Keratinocyte (primary cell): ENCODE measurements at regions not wholly inside any gene's neighbourhood (a gene's known extent, or its start where the extent isn't known, plus 50 kb on each side); places are given as distances from the start of the nearest gene placed in this dataset.

Experiments
- DNase-seq: peaks from one replicate; pipeline ENCODE4 v3.0.0-alpha.2; 2011; ENCODE audit warnings: low read depth, missing footprints, low spot score
- FAIRE-seq: peaks from 2 replicates; lab custom pipeline; 2011; peaks lifted over from hg19 to GRCh38; lab: Jason Lieb, UNC
- H2AFZ ChIP-seq: 2 replicates; pipeline ENCODE4 v1.6.0; 2012; ENCODE audit warnings: low read length, control low read depth, inconsistent platforms; ENCODE audit not compliant: control insufficient read depth
- H3K27ac ChIP-seq: 2 replicates; pipeline ENCODE4 v1.5.1; 2011; ENCODE audit warnings: low read length; ENCODE audit not compliant: control insufficient read depth, insufficient read depth
- H3K27me3 ChIP-seq: 3 replicates; pipeline ENCODE4 v1.6.0; 2011; ENCODE audit warnings: low read length; ENCODE audit not compliant: control insufficient read depth, insufficient read depth; ENCODE audit errors: extremely low read depth
- H3K36me3 ChIP-seq, 2 experiments: 2 replicates in 1 of 2; 3 replicates in 1 of 2; pipeline ENCODE4 v1.5.1; 2011; ENCODE audit warnings: low read length in 2 of 2, mild to moderate bottlenecking in 1 of 2; ENCODE audit not compliant: control insufficient read depth in 2 of 2, insufficient read depth in 2 of 2; ENCODE audit errors: extremely low read depth in 1 of 2
- H3K4me1 ChIP-seq: 3 replicates; pipeline ENCODE4 v1.5.1; 2011; ENCODE audit warnings: low read length; ENCODE audit not compliant: control insufficient read depth, insufficient read depth; ENCODE audit errors: extremely low read depth
- H3K4me2 ChIP-seq: 3 replicates; pipeline ENCODE4 v1.6.0; 2011; ENCODE audit warnings: low read depth, low read length; ENCODE audit not compliant: control insufficient read depth, insufficient read depth; ENCODE audit errors: extremely low read depth
- H3K4me3 ChIP-seq, 3 experiments: fragments of 200-600 bp in 1 of 3; sonication (generic) in 1 of 3; 2 replicates in 2 of 3; 3 replicates in 1 of 3; pipeline ENCODE4 v1.5.1; 2011 to 2016; ENCODE audit warnings: low read length in 3 of 3, mild to moderate bottlenecking in 3 of 3, control low read depth in 2 of 3, inconsistent platforms in 1 of 3, low read depth in 1 of 3, mixed read lengths in 1 of 3, mixed run types in 1 of 3, moderate library complexity in 1 of 3; ENCODE audit not compliant: control insufficient read depth in 2 of 3, insufficient read depth in 2 of 3; ENCODE audit errors: extremely low read depth in 1 of 3
- H3K79me2 ChIP-seq: 2 replicates; pipeline ENCODE4 v1.6.0; 2012; ENCODE audit warnings: low read length; ENCODE audit not compliant: control insufficient read depth, insufficient read depth
- H3K9ac ChIP-seq: 3 replicates; pipeline ENCODE4 v1.6.0; 2011; ENCODE audit warnings: low read length; ENCODE audit not compliant: control insufficient read depth, insufficient read depth; ENCODE audit errors: extremely low read depth
- H3K9me1 ChIP-seq: 3 replicates; pipeline ENCODE4 v1.6.0; 2011; ENCODE audit warnings: low read length; ENCODE audit not compliant: control insufficient read depth, insufficient read depth; ENCODE audit errors: extremely low read depth
- H3K9me3 ChIP-seq: 2 replicates; pipeline ENCODE4 v1.5.1; 2012; ENCODE audit warnings: low read depth, low read length; ENCODE audit not compliant: control insufficient read depth
- H4K20me1 ChIP-seq: 3 replicates; pipeline ENCODE4 v1.6.0; 2011; ENCODE audit warnings: low read length; ENCODE audit not compliant: control insufficient read depth, insufficient read depth; ENCODE audit errors: extremely low read depth
- EZH2 ChIP-seq: IDR thresholded peaks from one replicate; pipeline ENCODE4 v1.6.1; 2012; ENCODE audit warnings: inconsistent platforms, mild to moderate bottlenecking, low read length, moderate library complexity
- dilution Hi-C: fragments of 300-500 bp; cut with MboI; formaldehyde crosslinking; loops from one replicate; pipeline ENCODE4 v1.7.0; 2020; ENCODE audit warnings: low sequenced_read_pairs; ENCODE audit not compliant: extremely low pct_ligation_motif_present
- TF ChIP-seq, protein P1 (sequence below), 3 experiments: IDR thresholded peaks in 1 of 3; conservative IDR thresholded peaks in 1 of 3; optimal IDR thresholded peaks in 1 of 3; 2 replicates in 2 of 3; 3 replicates in 1 of 3; pipeline versions ENCODE3 to v1.5.1; 2011; ENCODE audit warnings: low read length in 3 of 3, mild to moderate bottlenecking in 3 of 3, moderate library complexity in 2 of 3, control low read depth in 1 of 3, inconsistent platforms in 1 of 3; ENCODE audit not compliant: insufficient read depth in 2 of 3; ENCODE audit errors: extremely low read depth in 1 of 3

GRCh38 chr20:40188319-40188718, 500.7 kb downstream of the MAFB start:
- Histone ChIP-seq H3K27me3 (no peaks in the 10 kb centered on the region), H3K9ac (no peak overlapping the region), H2AFZ (peak overlapping the region; percentile 2), H3K9me1 (no peaks in the 10 kb centered on the region), H3K27ac (no peak overlapping the region), H3K4me1 (peaks cover 3% of the 10 kb centered on the region), H3K36me3 (no peaks in the 10 kb centered on the region), H4K20me1 (no peaks in the 10 kb centered on the region), H3K79me2 (no peaks in the 10 kb centered on the region), H3K4me3 (no peak overlapping the region), H3K9me3 (no peaks in the 10 kb centered on the region), H3K4me2 (no peak overlapping the region)
- DNase-seq (no peak), FAIRE-seq (no peak)
- TF ChIP-seq, protein P1, sequence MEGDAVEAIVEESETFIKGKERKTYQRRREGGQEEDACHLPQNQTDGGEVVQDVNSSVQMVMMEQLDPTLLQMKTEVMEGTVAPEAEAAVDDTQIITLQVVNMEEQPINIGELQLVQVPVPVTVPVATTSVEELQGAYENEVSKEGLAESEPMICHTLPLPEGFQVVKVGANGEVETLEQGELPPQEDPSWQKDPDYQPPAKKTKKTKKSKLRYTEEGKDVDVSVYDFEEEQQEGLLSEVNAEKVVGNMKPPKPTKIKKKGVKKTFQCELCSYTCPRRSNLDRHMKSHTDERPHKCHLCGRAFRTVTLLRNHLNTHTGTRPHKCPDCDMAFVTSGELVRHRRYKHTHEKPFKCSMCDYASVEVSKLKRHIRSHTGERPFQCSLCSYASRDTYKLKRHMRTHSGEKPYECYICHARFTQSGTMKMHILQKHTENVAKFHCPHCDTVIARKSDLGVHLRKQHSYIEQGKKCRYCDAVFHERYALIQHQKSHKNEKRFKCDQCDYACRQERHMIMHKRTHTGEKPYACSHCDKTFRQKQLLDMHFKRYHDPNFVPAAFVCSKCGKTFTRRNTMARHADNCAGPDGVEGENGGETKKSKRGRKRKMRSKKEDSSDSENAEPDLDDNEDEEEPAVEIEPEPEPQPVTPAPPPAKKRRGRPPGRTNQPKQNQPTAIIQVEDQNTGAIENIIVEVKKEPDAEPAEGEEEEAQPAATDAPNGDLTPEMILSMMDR (optimal IDR thresholded peaks at IDR 0.05 in 1 of 3, IDR thresholded peaks at IDR 0.05 in 1 of 3, conservative IDR thresholded peaks at IDR 0.05 in 1 of 3; ENCODE audit: extremely low read depth in 1 of 3, insufficient read depth in 2 of 3, low read length in 3 of 3): no peak
- TF ChIP-seq EZH2: no peak
- dilution Hi-C loops: no loop called here

- TF ChIP-seq, protein P1 (optimal IDR thresholded peaks at IDR 0.05 in 1 of 3, IDR thresholded peaks at IDR 0.05 in 1 of 3, conservative IDR thresholded peaks at IDR 0.05 in 1 of 3; ENCODE audit: extremely low read depth in 1 of 3, insufficient read depth in 2 of 3, low read length in 3 of 3): no peak
- TF ChIP-seq EZH2: no peak
- FAIRE-seq: peak; percentile 60
- Histone ChIP-seq H3K9ac (no peak overlapping the region), H2AFZ (no peak overlapping the region), H3K79me2 (no peaks in the 10 kb centered on the region), H3K4me3 (no peak overlapping the region), H3K9me3 (no peaks in the 10 kb centered on the region), H3K4me2 (peak overlapping the region; percentile 38), H4K20me1 (no peaks in the 10 kb centered on the region), H3K4me1 (peaks cover 3% of the 10 kb centered on the region), H3K9me1 (no peaks in the 10 kb centered on the region), H3K27ac (no peak overlapping the region), H3K27me3 (no peaks in the 10 kb centered on the region), H3K36me3 (no peaks in the 10 kb centered on the region)
- dilution Hi-C loops: no loop called here
- DNase-seq: no peak
Measured at GRCh38 chr20:40186826-40187225, 502.2 kb downstream of the MAFB start.
